Thyroid gland (tissue), 4 donors: ENCODE measurements at regions not wholly inside any gene's neighbourhood (a gene's known extent, or its start where the extent isn't known, plus 50 kb on each side); places are given as distances from the start of the nearest gene placed in this dataset.

Experiments
- POLR2A ChIP-seq, 2 donors: fragments of 450-650 bp; IDR thresholded peaks; one replicate each; pipeline ENCODE4 v1.6.1; 2017; ENCODE audit warnings: antibody characterized with exemption in 2 of 2, mild to moderate bottlenecking in 2 of 2, moderate library complexity in 1 of 2
- TF ChIP-seq, protein P1 (sequence below), 6 experiments: fragments of 200-600 bp in 3 of 6; fragments of 450-650 bp in 3 of 6; sonication (generic) in 3 of 6; IDR thresholded peaks; one replicate each; pipeline ENCODE4 v1.5.1; 2016 to 2019; ENCODE audit warnings: antibody characterized with exemption in 6 of 6, mild to moderate bottlenecking in 2 of 6, inconsistent platforms in 1 of 6, moderate library complexity in 1 of 6

DNA sequence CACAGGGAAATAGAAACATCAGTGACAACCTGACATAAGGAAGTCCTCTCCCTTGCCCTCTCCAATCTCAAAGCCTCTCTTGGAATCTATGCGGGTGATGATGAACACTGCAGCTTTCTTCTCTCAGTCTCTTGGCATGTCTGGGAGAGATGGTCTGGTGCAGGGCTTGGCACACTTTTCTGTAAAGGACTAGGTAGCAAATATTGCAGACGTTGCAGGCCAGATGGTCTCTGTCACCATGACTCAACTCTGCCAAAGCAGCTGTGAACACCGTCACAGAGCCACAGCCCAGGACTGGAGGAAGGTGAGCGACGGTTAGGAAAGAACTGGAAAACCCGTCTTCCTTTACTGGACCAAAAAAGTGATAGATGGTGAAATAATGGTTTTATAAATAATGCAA lies 591.0 kb upstream of the TMEM132C start:
- TF ChIP-seq POLR2A (IDR thresholded peaks at IDR 0.05): no peak
- TF ChIP-seq, protein P1, sequence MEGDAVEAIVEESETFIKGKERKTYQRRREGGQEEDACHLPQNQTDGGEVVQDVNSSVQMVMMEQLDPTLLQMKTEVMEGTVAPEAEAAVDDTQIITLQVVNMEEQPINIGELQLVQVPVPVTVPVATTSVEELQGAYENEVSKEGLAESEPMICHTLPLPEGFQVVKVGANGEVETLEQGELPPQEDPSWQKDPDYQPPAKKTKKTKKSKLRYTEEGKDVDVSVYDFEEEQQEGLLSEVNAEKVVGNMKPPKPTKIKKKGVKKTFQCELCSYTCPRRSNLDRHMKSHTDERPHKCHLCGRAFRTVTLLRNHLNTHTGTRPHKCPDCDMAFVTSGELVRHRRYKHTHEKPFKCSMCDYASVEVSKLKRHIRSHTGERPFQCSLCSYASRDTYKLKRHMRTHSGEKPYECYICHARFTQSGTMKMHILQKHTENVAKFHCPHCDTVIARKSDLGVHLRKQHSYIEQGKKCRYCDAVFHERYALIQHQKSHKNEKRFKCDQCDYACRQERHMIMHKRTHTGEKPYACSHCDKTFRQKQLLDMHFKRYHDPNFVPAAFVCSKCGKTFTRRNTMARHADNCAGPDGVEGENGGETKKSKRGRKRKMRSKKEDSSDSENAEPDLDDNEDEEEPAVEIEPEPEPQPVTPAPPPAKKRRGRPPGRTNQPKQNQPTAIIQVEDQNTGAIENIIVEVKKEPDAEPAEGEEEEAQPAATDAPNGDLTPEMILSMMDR (IDR thresholded peaks at IDR 0.05): no peak
